ENCODE measurements at regions not wholly inside any gene's neighbourhood (a gene's known extent, or its start where the extent isn't known, plus 50 kb on each side); places are given as distances from the start of the nearest gene placed in this dataset.

DNA sequence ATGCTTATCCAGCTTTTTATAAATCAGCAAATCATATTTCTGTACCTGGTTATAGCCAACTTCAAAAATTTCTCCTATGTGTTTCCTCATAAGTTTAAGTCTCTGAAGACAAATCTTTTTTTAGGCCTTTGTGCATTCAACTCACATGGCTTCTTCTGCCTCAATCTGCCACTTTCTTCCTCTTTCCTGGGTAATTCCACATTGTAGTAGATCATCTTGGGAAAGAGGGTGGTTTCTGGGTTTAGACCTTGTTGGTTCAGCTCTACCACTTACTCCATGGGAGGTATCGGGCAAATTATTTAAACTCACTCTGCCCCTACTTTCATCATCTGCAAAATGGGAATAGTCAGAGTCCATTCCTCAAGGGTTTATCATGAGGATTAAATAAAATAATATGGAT lies 707.0 kb upstream of the ZEB2 start:
- H3K27ac ChIP-seq, result no peak overlapping the region
- no peak for ATAC-seq
- H3K4me1 ChIP-seq, result no peaks in the 10 kb centered on the region
- TF ChIP-seq POLR2AphosphoS5 (IDR thresholded peaks at IDR 0.05), result no peak
- TF ChIP-seq, protein P1, sequence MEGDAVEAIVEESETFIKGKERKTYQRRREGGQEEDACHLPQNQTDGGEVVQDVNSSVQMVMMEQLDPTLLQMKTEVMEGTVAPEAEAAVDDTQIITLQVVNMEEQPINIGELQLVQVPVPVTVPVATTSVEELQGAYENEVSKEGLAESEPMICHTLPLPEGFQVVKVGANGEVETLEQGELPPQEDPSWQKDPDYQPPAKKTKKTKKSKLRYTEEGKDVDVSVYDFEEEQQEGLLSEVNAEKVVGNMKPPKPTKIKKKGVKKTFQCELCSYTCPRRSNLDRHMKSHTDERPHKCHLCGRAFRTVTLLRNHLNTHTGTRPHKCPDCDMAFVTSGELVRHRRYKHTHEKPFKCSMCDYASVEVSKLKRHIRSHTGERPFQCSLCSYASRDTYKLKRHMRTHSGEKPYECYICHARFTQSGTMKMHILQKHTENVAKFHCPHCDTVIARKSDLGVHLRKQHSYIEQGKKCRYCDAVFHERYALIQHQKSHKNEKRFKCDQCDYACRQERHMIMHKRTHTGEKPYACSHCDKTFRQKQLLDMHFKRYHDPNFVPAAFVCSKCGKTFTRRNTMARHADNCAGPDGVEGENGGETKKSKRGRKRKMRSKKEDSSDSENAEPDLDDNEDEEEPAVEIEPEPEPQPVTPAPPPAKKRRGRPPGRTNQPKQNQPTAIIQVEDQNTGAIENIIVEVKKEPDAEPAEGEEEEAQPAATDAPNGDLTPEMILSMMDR (IDR thresholded peaks at IDR 0.05), result no peak
- no peak for TF ChIP-seq EP300 (IDR thresholded peaks at IDR 0.05)
- H3K4me3 ChIP-seq, result no peak overlapping the region
- no peaks in the 10 kb centered on the region for H3K36me3 ChIP-seq
- H3K27me3 ChIP-seq, result no peaks in the 10 kb centered on the region
- WGBS, 2 donors (ENCODE audit: low coverage in 1 of 2), result 90 to 100% methylated on average over 1 of the region's 1 CpG
- H3K9me3 ChIP-seq, result no peaks in the 10 kb centered on the region

DNA sequence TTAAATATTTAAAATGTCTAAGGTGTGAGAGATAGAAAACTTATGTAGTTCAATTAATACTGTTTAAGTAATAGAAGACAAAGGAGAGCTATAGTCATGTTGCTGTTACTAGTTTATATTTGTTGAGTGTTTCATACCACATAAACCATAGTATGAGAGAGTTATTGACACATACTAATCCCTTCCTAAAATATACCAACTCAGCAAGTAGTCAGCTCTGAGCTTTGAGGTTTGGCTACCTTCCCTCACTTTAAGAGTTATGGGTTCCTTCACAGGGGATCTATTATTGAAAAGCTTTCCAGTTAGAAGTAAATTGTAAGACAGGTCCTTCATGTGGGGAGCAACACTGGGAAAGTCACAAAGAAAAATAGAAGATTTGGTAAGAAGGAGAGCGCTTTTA lies 701.6 kb upstream of the ZEB2 start:
- Histone ChIP-seq H3K4me1 (no peaks in the 10 kb centered on the region), H3K9me3 (no peaks in the 10 kb centered on the region), H3K27me3 (no peaks in the 10 kb centered on the region), H3K36me3 (no peaks in the 10 kb centered on the region), H3K27ac (no peak overlapping the region), H3K4me3 (no peak overlapping the region)
- WGBS, 2 donors (ENCODE audit: low coverage in 1 of 2), result 100% methylated on average over 1 of the region's 1 CpG; no CpG with 5 or more reads in 1 of the 2 donors
- TF ChIP-seq, protein P1 (IDR thresholded peaks at IDR 0.05), result no peak
- TF ChIP-seq EP300 (IDR thresholded peaks at IDR 0.05) (no peak), POLR2AphosphoS5 (IDR thresholded peaks at IDR 0.05) (no peak), POLR2A (IDR thresholded peaks at IDR 0.05) (no peak)
- ATAC-seq, result no peak

DNA sequence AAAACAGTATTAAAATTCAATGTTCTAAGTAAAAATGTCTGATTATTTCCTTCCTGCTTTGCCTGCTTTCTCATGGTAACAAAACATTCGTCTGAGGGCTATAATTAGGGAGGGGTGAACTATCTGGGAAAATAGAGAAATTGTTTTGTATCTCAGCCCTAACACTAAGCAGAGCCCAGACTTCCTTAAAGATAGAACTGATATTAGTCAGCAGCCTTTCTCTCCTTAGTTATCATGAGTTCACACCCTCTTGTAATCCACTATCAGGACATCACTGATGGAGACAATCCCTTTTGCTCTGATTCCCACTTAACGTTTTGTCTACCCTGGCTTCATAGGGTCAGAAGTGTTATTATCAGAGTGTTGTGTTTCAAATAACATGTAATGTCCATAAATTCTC lies 701.1 kb upstream of the ZEB2 start:
- WGBS, 2 donors (ENCODE audit: low coverage in 1 of 2), result 13 to 15% methylated on average over 2 of the region's 2 CpGs
- H3K9me3 ChIP-seq, result no peaks in the 10 kb centered on the region
- no peaks in the 10 kb centered on the region for H3K4me1 ChIP-seq
- H3K27ac ChIP-seq, result no peak overlapping the region
- H3K36me3 ChIP-seq, result no peaks in the 10 kb centered on the region
- no peaks in the 10 kb centered on the region for H3K27me3 ChIP-seq
- ATAC-seq, result no peak
- no peak overlapping the region for H3K4me3 ChIP-seq
- TF ChIP-seq POLR2A (IDR thresholded peaks at IDR 0.05), result no peak
- TF ChIP-seq, protein P1 (IDR thresholded peaks at IDR 0.05), result no peak
- TF ChIP-seq POLR2AphosphoS5 (IDR thresholded peaks at IDR 0.05), result no peak
- TF ChIP-seq EP300 (IDR thresholded peaks at IDR 0.05), result no peak

DNA sequence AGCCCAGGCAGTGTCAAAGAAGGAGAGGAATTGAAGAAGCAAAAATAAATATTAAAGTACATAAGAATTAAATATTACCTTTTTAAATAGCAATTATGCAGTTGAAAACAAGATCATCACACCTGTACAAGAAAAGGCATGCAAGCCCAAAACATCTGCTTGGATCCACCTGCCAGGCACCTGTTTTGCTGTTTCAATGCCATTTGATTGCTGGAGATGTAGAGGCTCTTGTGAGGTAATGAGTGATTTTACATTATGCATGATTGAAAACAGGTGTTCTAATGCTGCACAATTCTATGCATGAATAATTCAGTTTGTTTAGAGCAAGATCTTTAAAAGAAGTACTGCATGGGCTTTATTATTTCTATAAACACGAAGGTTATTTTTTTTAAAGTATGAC lies 700.6 kb upstream of the ZEB2 start:
- Histone ChIP-seq H3K9me3 (no peaks in the 10 kb centered on the region), H3K4me3 (no peak overlapping the region), H3K4me1 (no peaks in the 10 kb centered on the region), H3K27me3 (no peaks in the 10 kb centered on the region), H3K36me3 (no peaks in the 10 kb centered on the region), H3K27ac (no peak overlapping the region)
- WGBS, 2 donors (ENCODE audit: low coverage in 1 of 2), result 48 to 60% methylated on average over 1 of the region's 1 CpG
- TF ChIP-seq POLR2AphosphoS5 (IDR thresholded peaks at IDR 0.05) (no peak), POLR2A (IDR thresholded peaks at IDR 0.05) (no peak), EP300 (IDR thresholded peaks at IDR 0.05) (no peak)
- no peak for ATAC-seq

DNA sequence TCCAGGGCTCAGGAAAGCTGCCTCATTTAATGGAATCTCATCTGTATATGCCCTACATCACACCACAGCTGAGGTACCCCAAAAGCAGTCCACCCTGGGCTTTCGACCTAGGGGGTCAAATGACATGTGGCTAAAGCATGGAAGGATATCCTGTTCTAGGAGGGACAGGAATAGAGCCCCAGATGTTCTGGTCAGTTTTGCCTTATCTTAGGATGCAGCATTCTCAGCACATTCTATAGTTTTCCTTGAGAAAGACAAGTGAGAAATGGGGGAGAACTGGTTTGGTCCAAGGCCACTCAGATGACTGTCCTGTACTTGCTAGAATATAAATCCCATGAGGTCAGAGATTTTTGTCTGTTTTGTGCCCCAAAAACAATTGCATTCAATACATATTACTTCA lies 688.0 kb upstream of the ZEB2 start:
- no peaks in the 10 kb centered on the region for H3K27me3 ChIP-seq
- no peak for ATAC-seq
- no peaks in the 10 kb centered on the region for H3K36me3 ChIP-seq
- H3K9me3 ChIP-seq, result peaks cover 0 to 15% (median 0%) of the 10 kb centered on the region in 3 donors
- TF ChIP-seq POLR2AphosphoS5 (IDR thresholded peaks at IDR 0.05), result no peak
- TF ChIP-seq EP300 (IDR thresholded peaks at IDR 0.05), result no peak
- TF ChIP-seq POLR2A (IDR thresholded peaks at IDR 0.05), result no peak
- TF ChIP-seq, protein P1 (IDR thresholded peaks at IDR 0.05), result no peak
- H3K4me1 ChIP-seq, result no peaks in the 10 kb centered on the region
- 80% methylated on average over 1 of the region's 1 CpG; no CpG with 5 or more reads in 1 of the 2 donors for WGBS, 2 donors (ENCODE audit: low coverage in 1 of 2)
- no peak overlapping the region for H3K27ac ChIP-seq
- H3K4me3 ChIP-seq, result no peak overlapping the region
